Stomach smooth muscle (tissue), 2 donors: ENCODE measurements at regions not wholly inside any gene's neighbourhood (a gene's known extent, or its start where the extent isn't known, plus 50 kb on each side); places are given as distances from the start of the nearest gene placed in this dataset.

ENCODE experiments used
- H3K27ac ChIP-seq: one replicate; pipeline ENCODE4 v1.7.0; 2013; ENCODE audit warnings: mild to moderate bottlenecking, low read length, inconsistent platforms
- H3K27me3 ChIP-seq, 2 donors: one replicate each; pipeline ENCODE4 v1.7.0; 2013; ENCODE audit warnings: low read length in 2 of 2; ENCODE audit not compliant: insufficient read depth in 2 of 2, control insufficient read depth in 1 of 2
- H3K36me3 ChIP-seq, 2 donors: one replicate each; pipeline ENCODE4 v1.7.0; 2013; ENCODE audit warnings: low read length in 2 of 2; ENCODE audit not compliant: control insufficient read depth in 2 of 2, insufficient read depth in 2 of 2
- H3K4me1 ChIP-seq: one replicate; pipeline ENCODE4 v1.7.0; 2013; ENCODE audit warnings: low read length; ENCODE audit not compliant: control insufficient read depth, insufficient read depth
- H3K4me3 ChIP-seq, 2 donors: one replicate each; pipeline ENCODE4 v1.7.0; 2013; ENCODE audit warnings: low read length in 2 of 2
- H3K9ac ChIP-seq, 2 donors: one replicate each; pipeline ENCODE4 v1.7.0; 2013; ENCODE audit warnings: low read length in 2 of 2, mild to moderate bottlenecking in 1 of 2
- H3K9me3 ChIP-seq, 2 donors: one replicate each; pipeline ENCODE4 v1.7.0; 2013; ENCODE audit warnings: low read length in 2 of 2; ENCODE audit not compliant: control insufficient read depth in 2 of 2
- donor health status: healthy.
- donor health status: Pancreatic carcinoma.

- no peaks in the 10 kb centered on the region for H3K4me1 ChIP-seq
These were observed 83.9 kb upstream of the STT3B start for GRCh38 chr3:31448882-31449243.

GRCh38 chr3:31449318-31449717 lies 83.4 kb upstream of the STT3B start:
- H3K9ac ChIP-seq: no peak overlapping the region
- no peaks in the 10 kb centered on the region for H3K4me1 ChIP-seq
- no peaks in the 10 kb centered on the region for H3K36me3 ChIP-seq
- no peak overlapping the region for H3K27ac ChIP-seq
- no peak overlapping the region for H3K4me3 ChIP-seq
- no peaks in the 10 kb centered on the region for H3K27me3 ChIP-seq
- no peaks in the 10 kb centered on the region for H3K9me3 ChIP-seq

More at GRCh38 chr3:31448882-31449243, 83.9 kb upstream of the STT3B start:
- H3K27ac ChIP-seq: no peak overlapping the region
- H3K9ac ChIP-seq: no peak overlapping the region
- H3K36me3 ChIP-seq: no peaks in the 10 kb centered on the region
- H3K4me3 ChIP-seq: no peak overlapping the region
- H3K27me3 ChIP-seq: no peaks in the 10 kb centered on the region
- H3K9me3 ChIP-seq: no peaks in the 10 kb centered on the region

GRCh38 chr3:31450345-31450744 lies 82.4 kb upstream of the STT3B start:
- H3K36me3 ChIP-seq: no peaks in the 10 kb centered on the region
- H3K9me3 ChIP-seq: no peaks in the 10 kb centered on the region
- no peak overlapping the region for H3K9ac ChIP-seq
- no peaks in the 10 kb centered on the region for H3K27me3 ChIP-seq
- H3K4me1 ChIP-seq: no peaks in the 10 kb centered on the region
- no peak overlapping the region for H3K4me3 ChIP-seq
- H3K27ac ChIP-seq: no peak overlapping the region

- H3K27me3 ChIP-seq: no peaks in the 10 kb centered on the region
- H3K36me3 ChIP-seq: no peaks in the 10 kb centered on the region
- no peak overlapping the region for H3K4me3 ChIP-seq
- H3K9me3 ChIP-seq: no peaks in the 10 kb centered on the region
- no peak overlapping the region for H3K9ac ChIP-seq
- H3K4me1 ChIP-seq: no peaks in the 10 kb centered on the region
- H3K27ac ChIP-seq: no peak overlapping the region
These were observed 80.1 kb upstream of the STT3B start for GRCh38 chr3:31452495-31453106.

GRCh38 chr3:31453430-31453829 lies 79.3 kb upstream of the STT3B start:
- Histone ChIP-seq H3K36me3 (no peaks in the 10 kb centered on the region), H3K27me3 (no peaks in the 10 kb centered on the region), H3K9me3 (no peaks in the 10 kb centered on the region), H3K9ac (no peak overlapping the region), H3K27ac (no peak overlapping the region), H3K4me3 (no peak overlapping the region), H3K4me1 (no peaks in the 10 kb centered on the region)

GRCh38 chr3:31455524-31455923 lies 77.2 kb upstream of the STT3B start:
- Histone ChIP-seq H3K9me3 (no peaks in the 10 kb centered on the region), H3K9ac (no peak overlapping the region), H3K4me1 (no peaks in the 10 kb centered on the region), H3K36me3 (no peaks in the 10 kb centered on the region), H3K4me3 (no peak overlapping the region), H3K27ac (no peak overlapping the region), H3K27me3 (no peaks in the 10 kb centered on the region)

- Histone ChIP-seq H3K9ac (no peak overlapping the region), H3K27ac (no peak overlapping the region), H3K36me3 (no peaks in the 10 kb centered on the region), H3K4me3 (no peak overlapping the region), H3K27me3 (no peaks in the 10 kb centered on the region), H3K9me3 (no peaks in the 10 kb centered on the region), H3K4me1 (no peaks in the 10 kb centered on the region)
These were observed 76.4 kb upstream of the STT3B start for GRCh38 chr3:31456373-31456772.

- Histone ChIP-seq H3K9ac (no peak overlapping the region), H3K4me1 (no peaks in the 10 kb centered on the region), H3K36me3 (no peaks in the 10 kb centered on the region), H3K4me3 (no peak overlapping the region), H3K27ac (no peak overlapping the region), H3K27me3 (no peaks in the 10 kb centered on the region), H3K9me3 (no peaks in the 10 kb centered on the region)
These were observed 71.3 kb upstream of the STT3B start for GRCh38 chr3:31461426-31461825.

GRCh38 chr3:31462050-31462569 lies 70.6 kb upstream of the STT3B start:
- Histone ChIP-seq H3K27me3 (no peaks in the 10 kb centered on the region), H3K9me3 (no peaks in the 10 kb centered on the region), H3K4me1 (no peaks in the 10 kb centered on the region), H3K27ac (no peak overlapping the region), H3K4me3 (no peak overlapping the region), H3K9ac (no peak overlapping the region), H3K36me3 (no peaks in the 10 kb centered on the region)

- no peaks in the 10 kb centered on the region for H3K4me1 ChIP-seq
- H3K27me3 ChIP-seq: no peaks in the 10 kb centered on the region
- H3K36me3 ChIP-seq: no peaks in the 10 kb centered on the region
- no peaks in the 10 kb centered on the region for H3K9me3 ChIP-seq
- no peak overlapping the region for H3K27ac ChIP-seq
- H3K9ac ChIP-seq: no peak overlapping the region
- H3K4me3 ChIP-seq: no peak overlapping the region
These were observed 66.7 kb upstream of the STT3B start for GRCh38 chr3:31465999-31466398.

- H3K27me3 ChIP-seq: no peaks in the 10 kb centered on the region
- no peaks in the 10 kb centered on the region for H3K4me1 ChIP-seq
- no peaks in the 10 kb centered on the region for H3K36me3 ChIP-seq
- no peak overlapping the region for H3K27ac ChIP-seq
- no peak overlapping the region for H3K9ac ChIP-seq
- no peak overlapping the region for H3K4me3 ChIP-seq
- no peaks in the 10 kb centered on the region for H3K9me3 ChIP-seq
These were observed 65.9 kb upstream of the STT3B start for GRCh38 chr3:31466866-31467265.
